ENCODE measurements at regions not wholly inside any gene's neighbourhood (a gene's known extent, or its start where the extent isn't known, plus 50 kb on each side); places are given as distances from the start of the nearest gene placed in this dataset.
A peak's percentile ranks its signal among the peaks of the same experiment; 100 is the strongest.

- no peak overlapping the region for H3K4me2 ChIP-seq (ENCODE audit: low read length)
- no peaks in the 10 kb centered on the region for H3K79me2 ChIP-seq (ENCODE audit: control insufficient read depth, insufficient read depth, low read length)
- no peak overlapping the region for H4K8ac ChIP-seq (ENCODE audit: low read depth, low read length)
- H4K5ac ChIP-seq (ENCODE audit: low read length) = no peak overlapping the region
- H3K27ac ChIP-seq (ENCODE audit: low read depth, low read length) = no peak overlapping the region
- H3K36me3 ChIP-seq (ENCODE audit: control insufficient read depth, insufficient read depth, low read length) = no peaks in the 10 kb centered on the region
- no peak overlapping the region for H2AK5ac ChIP-seq (ENCODE audit: low read length)
- H3K4me3 ChIP-seq (ENCODE audit: low read length) = no peak overlapping the region
- no peak overlapping the region for H3K56ac ChIP-seq (ENCODE audit: low read length)
- no peak overlapping the region for H3K4ac ChIP-seq (ENCODE audit: low read depth, low read length)
- no peak overlapping the region for H3K23ac ChIP-seq (ENCODE audit: low read length)
- no peaks in the 10 kb centered on the region for H3K4me1 ChIP-seq (ENCODE audit: control insufficient read depth, low read depth, low read length)
- H2BK5ac ChIP-seq (ENCODE audit: low read length) = no peak overlapping the region
- H2BK120ac ChIP-seq (ENCODE audit: low read depth, low read length) = no peak overlapping the region
- no peak for DNase-seq
- no peaks in the 10 kb centered on the region for H3K79me1 ChIP-seq (ENCODE audit: low read length)
- H2BK15ac ChIP-seq (replicated peaks; ENCODE audit: low read depth) = no peak overlapping the region
- H3K18ac ChIP-seq (ENCODE audit: low read length) = no peak overlapping the region
- H3K9ac ChIP-seq (ENCODE audit: low read length) = no peak overlapping the region
- no peaks in the 10 kb centered on the region for H3K27me3 ChIP-seq (ENCODE audit: insufficient read depth, low read length, poor library complexity)
Measured at GRCh38 chr3:101155825-101156224, 162.6 kb upstream of the ABI3BP start.

DNA sequence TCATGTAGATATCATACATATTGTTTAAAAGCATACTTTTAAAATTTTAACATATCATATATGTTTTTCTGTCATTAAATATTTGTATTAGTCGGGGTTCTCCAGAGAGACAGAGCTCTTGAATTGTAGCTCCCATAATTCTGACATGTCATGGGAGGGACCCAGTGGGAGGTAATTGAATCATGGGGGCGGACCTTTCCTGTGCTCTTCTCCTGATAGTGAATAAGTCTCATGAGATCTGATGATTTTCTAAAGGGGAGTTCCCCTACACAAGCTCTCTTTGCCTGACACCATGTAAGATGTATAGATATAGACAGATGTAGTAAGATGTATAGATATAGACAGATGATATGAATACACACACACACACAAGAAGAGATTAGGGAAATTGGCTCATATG lies 161.2 kb upstream of the ABI3BP start:
- Histone ChIP-seq H3K79me2 (ENCODE audit: control insufficient read depth, insufficient read depth, low read length) (no peaks in the 10 kb centered on the region), H2AK5ac (ENCODE audit: low read length) (no peak overlapping the region), H3K23ac (ENCODE audit: low read length) (no peak overlapping the region), H3K4me1 (ENCODE audit: control insufficient read depth, low read depth, low read length) (no peaks in the 10 kb centered on the region), H3K4me3 (ENCODE audit: low read length) (no peak overlapping the region), H3K9ac (ENCODE audit: low read length) (no peak overlapping the region), H3K36me3 (ENCODE audit: control insufficient read depth, insufficient read depth, low read length) (no peaks in the 10 kb centered on the region), H3K27ac (ENCODE audit: low read depth, low read length) (no peak overlapping the region), H3K79me1 (ENCODE audit: low read length) (no peaks in the 10 kb centered on the region), H4K8ac (ENCODE audit: low read depth, low read length) (no peak overlapping the region), H4K5ac (ENCODE audit: low read length) (no peak overlapping the region), H3K4me2 (ENCODE audit: low read length) (no peak overlapping the region), H2BK120ac (ENCODE audit: low read depth, low read length) (no peak overlapping the region), H2BK15ac (replicated peaks; ENCODE audit: low read depth) (no peak overlapping the region), H3K4ac (ENCODE audit: low read depth, low read length) (no peak overlapping the region), H3K27me3 (ENCODE audit: insufficient read depth, low read length, poor library complexity) (no peaks in the 10 kb centered on the region), H3K18ac (ENCODE audit: low read length) (no peak overlapping the region), H2BK5ac (ENCODE audit: low read length) (no peak overlapping the region), H3K56ac (ENCODE audit: low read length) (no peak overlapping the region)
- no CpG with 5 or more reads among the region's 2 CpGs for WGBS (ENCODE audit: extremely low coverage, insufficient coverage, low lambda C conversion rate)
- DNase-seq = no peak

- Histone ChIP-seq H3K4ac (ENCODE audit: low read depth, low read length) (no peak overlapping the region), H3K23ac (ENCODE audit: low read length) (no peak overlapping the region), H2BK15ac (replicated peaks; ENCODE audit: low read depth) (no peak overlapping the region), H2BK120ac (ENCODE audit: low read depth, low read length) (no peak overlapping the region), H3K18ac (ENCODE audit: low read length) (no peak overlapping the region), H3K79me2 (ENCODE audit: control insufficient read depth, insufficient read depth, low read length) (no peaks in the 10 kb centered on the region), H3K4me1 (ENCODE audit: control insufficient read depth, low read depth, low read length) (no peaks in the 10 kb centered on the region), H4K5ac (ENCODE audit: low read length) (no peak overlapping the region), H3K56ac (ENCODE audit: low read length) (no peak overlapping the region), H3K9ac (ENCODE audit: low read length) (no peak overlapping the region), H2BK5ac (ENCODE audit: low read length) (no peak overlapping the region), H3K79me1 (ENCODE audit: low read length) (no peaks in the 10 kb centered on the region), H3K27me3 (ENCODE audit: insufficient read depth, low read length, poor library complexity) (no peaks in the 10 kb centered on the region), H3K27ac (ENCODE audit: low read depth, low read length) (no peak overlapping the region), H3K4me2 (ENCODE audit: low read length) (no peak overlapping the region), H2AK5ac (ENCODE audit: low read length) (no peak overlapping the region), H3K4me3 (ENCODE audit: low read length) (no peak overlapping the region), H3K36me3 (ENCODE audit: control insufficient read depth, insufficient read depth, low read length) (no peaks in the 10 kb centered on the region), H4K8ac (ENCODE audit: low read depth, low read length) (no peak overlapping the region)
- WGBS (ENCODE audit: extremely low coverage, insufficient coverage, low lambda C conversion rate) = no CpG with 5 or more reads among the region's 3 CpGs
- no peak for DNase-seq
Measured at GRCh38 chr3:101151286-101151913, 158.2 kb upstream of the ABI3BP start.

DNA sequence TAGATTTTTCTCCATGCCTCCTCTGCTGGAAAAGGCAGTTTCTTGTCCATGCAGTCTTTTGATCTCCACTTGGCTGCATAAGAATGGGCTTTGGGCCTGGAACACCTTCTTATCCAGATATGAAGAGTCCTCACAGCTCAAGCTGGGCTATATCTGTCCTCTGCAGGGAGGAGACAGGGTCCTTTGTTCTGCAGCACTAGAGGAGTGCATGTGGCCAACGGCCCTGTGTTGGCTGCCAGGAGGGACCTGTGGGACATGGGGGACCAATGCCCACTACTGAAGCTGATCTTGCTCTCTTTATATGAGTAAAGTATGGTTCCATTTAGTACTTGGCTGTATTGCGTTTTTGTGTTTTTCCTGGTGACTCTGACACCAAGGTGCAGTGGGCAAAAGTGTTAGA lies 157.3 kb upstream of the ABI3BP start:
- H3K27ac ChIP-seq (ENCODE audit: low read depth, low read length) = no peak overlapping the region
- H3K23ac ChIP-seq (ENCODE audit: low read length) = no peak overlapping the region
- no peak overlapping the region for H2BK15ac ChIP-seq (replicated peaks; ENCODE audit: low read depth)
- H3K4me3 ChIP-seq (ENCODE audit: low read length) = no peak overlapping the region
- no peak overlapping the region for H2BK120ac ChIP-seq (ENCODE audit: low read depth, low read length)
- H2BK5ac ChIP-seq (ENCODE audit: low read length) = no peak overlapping the region
- no peak overlapping the region for H3K9ac ChIP-seq (ENCODE audit: low read length)
- H3K79me2 ChIP-seq (ENCODE audit: control insufficient read depth, insufficient read depth, low read length) = no peaks in the 10 kb centered on the region
- H3K4me1 ChIP-seq (ENCODE audit: control insufficient read depth, low read depth, low read length) = no peaks in the 10 kb centered on the region
- no peak overlapping the region for H3K4me2 ChIP-seq (ENCODE audit: low read length)
- no peak overlapping the region for H3K18ac ChIP-seq (ENCODE audit: low read length)
- H2AK5ac ChIP-seq (ENCODE audit: low read length) = no peak overlapping the region
- no peak overlapping the region for H3K56ac ChIP-seq (ENCODE audit: low read length)
- H3K27me3 ChIP-seq (ENCODE audit: insufficient read depth, low read length, poor library complexity) = no peaks in the 10 kb centered on the region
- H4K8ac ChIP-seq (ENCODE audit: low read depth, low read length) = no peak overlapping the region
- H4K5ac ChIP-seq (ENCODE audit: low read length) = no peak overlapping the region
- no CpG with 5 or more reads among the region's 2 CpGs for WGBS (ENCODE audit: extremely low coverage, insufficient coverage, low lambda C conversion rate)
- no peaks in the 10 kb centered on the region for H3K79me1 ChIP-seq (ENCODE audit: low read length)
- peak; percentile 42 for DNase-seq
- H3K4ac ChIP-seq (ENCODE audit: low read depth, low read length) = no peak overlapping the region
- H3K36me3 ChIP-seq (ENCODE audit: control insufficient read depth, insufficient read depth, low read length) = no peaks in the 10 kb centered on the region

GRCh38 chr3:101149707-101150106 lies 156.5 kb upstream of the ABI3BP start:
- H3K27ac ChIP-seq (ENCODE audit: low read depth, low read length) = no peak overlapping the region
- no peak overlapping the region for H2BK5ac ChIP-seq (ENCODE audit: low read length)
- no peaks in the 10 kb centered on the region for H3K79me2 ChIP-seq (ENCODE audit: control insufficient read depth, insufficient read depth, low read length)
- no peak overlapping the region for H3K4me2 ChIP-seq (ENCODE audit: low read length)
- no peak overlapping the region for H3K56ac ChIP-seq (ENCODE audit: low read length)
- no peak overlapping the region for H3K4ac ChIP-seq (ENCODE audit: low read depth, low read length)
- WGBS (ENCODE audit: extremely low coverage, insufficient coverage, low lambda C conversion rate) = no CpG with 5 or more reads among the region's 2 CpGs
- H3K27me3 ChIP-seq (ENCODE audit: insufficient read depth, low read length, poor library complexity) = no peaks in the 10 kb centered on the region
- no peaks in the 10 kb centered on the region for H3K79me1 ChIP-seq (ENCODE audit: low read length)
- no peak overlapping the region for H3K9ac ChIP-seq (ENCODE audit: low read length)
- no peak overlapping the region for H3K4me3 ChIP-seq (ENCODE audit: low read length)
- no peaks in the 10 kb centered on the region for H3K36me3 ChIP-seq (ENCODE audit: control insufficient read depth, insufficient read depth, low read length)
- no peak overlapping the region for H2BK120ac ChIP-seq (ENCODE audit: low read depth, low read length)
- no peak overlapping the region for H4K5ac ChIP-seq (ENCODE audit: low read length)
- H3K4me1 ChIP-seq (ENCODE audit: control insufficient read depth, low read depth, low read length) = no peaks in the 10 kb centered on the region
- no peak overlapping the region for H3K23ac ChIP-seq (ENCODE audit: low read length)
- H2AK5ac ChIP-seq (ENCODE audit: low read length) = no peak overlapping the region
- H4K8ac ChIP-seq (ENCODE audit: low read depth, low read length) = no peak overlapping the region
- no peak for DNase-seq
- no peak overlapping the region for H2BK15ac ChIP-seq (replicated peaks; ENCODE audit: low read depth)
- H3K18ac ChIP-seq (ENCODE audit: low read length) = no peak overlapping the region

DNA sequence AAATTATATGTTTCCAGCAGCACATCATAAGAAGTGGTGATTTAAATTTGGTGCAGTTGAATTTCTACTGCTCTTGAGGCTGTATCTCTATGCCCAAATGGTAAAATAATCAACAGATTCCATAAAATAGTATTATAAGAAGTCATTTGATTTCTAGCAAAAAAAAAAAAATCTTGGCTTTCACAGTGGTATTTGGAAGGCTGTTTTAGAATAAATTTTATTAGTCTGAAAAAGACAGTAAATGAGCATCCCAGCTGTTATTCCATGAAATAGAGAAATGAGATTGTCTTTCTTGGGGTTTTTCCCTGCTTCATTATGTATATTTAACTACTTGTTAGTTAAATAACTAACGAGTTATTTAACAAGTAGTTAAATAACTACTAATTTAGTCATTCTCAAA lies 156.0 kb upstream of the ABI3BP start:
- H3K79me1 ChIP-seq (ENCODE audit: low read length) = no peaks in the 10 kb centered on the region
- H3K9ac ChIP-seq (ENCODE audit: low read length) = no peak overlapping the region
- H4K5ac ChIP-seq (ENCODE audit: low read length) = no peak overlapping the region
- no peak overlapping the region for H3K56ac ChIP-seq (ENCODE audit: low read length)
- H2BK120ac ChIP-seq (ENCODE audit: low read depth, low read length) = no peak overlapping the region
- H2BK5ac ChIP-seq (ENCODE audit: low read length) = no peak overlapping the region
- H3K23ac ChIP-seq (ENCODE audit: low read length) = no peak overlapping the region
- H3K79me2 ChIP-seq (ENCODE audit: control insufficient read depth, insufficient read depth, low read length) = no peaks in the 10 kb centered on the region
- no peaks in the 10 kb centered on the region for H3K27me3 ChIP-seq (ENCODE audit: insufficient read depth, low read length, poor library complexity)
- no peak overlapping the region for H3K4me2 ChIP-seq (ENCODE audit: low read length)
- no peak overlapping the region for H3K4me3 ChIP-seq (ENCODE audit: low read length)
- DNase-seq = no peak
- H3K4ac ChIP-seq (ENCODE audit: low read depth, low read length) = no peak overlapping the region
- H2AK5ac ChIP-seq (ENCODE audit: low read length) = no peak overlapping the region
- H3K4me1 ChIP-seq (ENCODE audit: control insufficient read depth, low read depth, low read length) = no peaks in the 10 kb centered on the region
- no peak overlapping the region for H3K18ac ChIP-seq (ENCODE audit: low read length)
- no peak overlapping the region for H4K8ac ChIP-seq (ENCODE audit: low read depth, low read length)
- no peak overlapping the region for H3K27ac ChIP-seq (ENCODE audit: low read depth, low read length)
- no CpG with 5 or more reads among the region's 1 CpG for WGBS (ENCODE audit: extremely low coverage, insufficient coverage, low lambda C conversion rate)
- H3K36me3 ChIP-seq (ENCODE audit: control insufficient read depth, insufficient read depth, low read length) = no peaks in the 10 kb centered on the region
- no peak overlapping the region for H2BK15ac ChIP-seq (replicated peaks; ENCODE audit: low read depth)
